IMR-90 (cell line): ENCODE measurements at regions not wholly inside any gene's neighbourhood (a gene's known extent, or its start where the extent isn't known, plus 50 kb on each side); places are given as distances from the start of the nearest gene placed in this dataset.
A peak's percentile ranks its signal among the peaks of the same experiment; 100 is the strongest.

ENCODE experiments used
- ATAC-seq: fragments of 200-7000 bp; cut with Tn5 transposase; 2 replicates; pipeline ENCODE4 v1.9.1; 2020; ENCODE audit warnings: low read depth, mild to moderate bottlenecking, moderate library complexity
- BruUV-seq: library from RNA; stranded (reverse); fragments of 400-500 nt; replicated peaks from 2 replicates; lab custom pipeline; 2021; lab: Mats Ljungman, UMichigan
- CTCF ChIA-PET: fragments of 300-600 bp; formaldehyde crosslinking; extraction: SDS; loops from one replicate; lab custom pipeline; 2021; ENCODE audit warnings: antibody characterized with exemption; lab: Yijun Ruan, JAX
- POLR2A ChIA-PET: fragments of 300-600 bp; sonication (Branson Sonifier 250); formaldehyde crosslinking; loops from one replicate; lab custom pipeline; 2022; ENCODE audit warnings: antibody characterized with exemption; ENCODE audit not compliant: unreplicated experiment; lab: Charles Lee
- DNase-seq: peaks from one replicate; pipeline ENCODE4 v3.0.0; 2013
- H2AFZ ChIP-seq: replicated peaks from 2 replicates; pipeline ENCODE3; 2013; ENCODE audit warnings: low read length, mild to moderate bottlenecking; ENCODE audit not compliant: poor library complexity
- H2AK5ac ChIP-seq: 2 replicates; pipeline ENCODE4 v1.6.1; 2013; ENCODE audit warnings: low read depth, low read length, inconsistent platforms
- H2AK9ac ChIP-seq: replicated peaks from 2 replicates; pipeline ENCODE3; 2013; ENCODE audit warnings: mild to moderate bottlenecking, low read depth, low read length, moderate library complexity; ENCODE audit not compliant: poor library complexity
- H2BK120ac ChIP-seq: 2 replicates; pipeline ENCODE4 v1.6.1; 2013; ENCODE audit warnings: low read depth, low read length, inconsistent platforms
- H2BK15ac ChIP-seq: 3 replicates; pipeline ENCODE4 v1.6.1; 2013; ENCODE audit warnings: low read depth, low read length, inconsistent platforms
- H2BK20ac ChIP-seq: 2 replicates; pipeline ENCODE4 v1.6.1; 2013; ENCODE audit warnings: low read depth, mild to moderate bottlenecking, inconsistent platforms, low read length, moderate library complexity
- H2BK5ac ChIP-seq: 2 replicates; pipeline ENCODE4 v1.6.1; 2013; ENCODE audit warnings: mild to moderate bottlenecking, low read depth, low read length, inconsistent platforms; ENCODE audit not compliant: poor library complexity, severe bottlenecking
- H3K14ac ChIP-seq: replicated peaks from 2 replicates; pipeline ENCODE4 v1.6.1; 2013; ENCODE audit warnings: low read depth, low read length, inconsistent platforms
- H3K18ac ChIP-seq: 2 replicates; pipeline ENCODE4 v1.6.1; 2013; ENCODE audit warnings: low read depth, low read length, control low read depth
- H3K23ac ChIP-seq: 2 replicates; pipeline ENCODE4 v1.6.1; 2013; ENCODE audit warnings: low read depth, low read length, inconsistent platforms
- H3K27ac ChIP-seq: 2 replicates; pipeline ENCODE4 v1.5.1; 2013; ENCODE audit warnings: mild to moderate bottlenecking, control low read depth, low read length; ENCODE audit not compliant: insufficient read depth
- H3K27me3 ChIP-seq: 2 replicates; pipeline ENCODE4 v1.6.1; 2013; ENCODE audit warnings: low read length; ENCODE audit not compliant: control insufficient read depth, insufficient read depth
- H3K36me3 ChIP-seq: 2 replicates; pipeline ENCODE4 v1.6.1; 2013; ENCODE audit warnings: low read length, mixed read lengths; ENCODE audit not compliant: control insufficient read depth, insufficient read depth
- H3K4ac ChIP-seq: 2 replicates; pipeline ENCODE4 v1.6.1; 2013; ENCODE audit warnings: low read depth, low read length, inconsistent platforms
- H3K4me1 ChIP-seq: 2 replicates; pipeline ENCODE4 v1.6.1; 2013; ENCODE audit warnings: low read length, mixed read lengths; ENCODE audit not compliant: control insufficient read depth, insufficient read depth
- H3K4me2 ChIP-seq: 2 replicates; pipeline ENCODE4 v1.6.1; 2013; ENCODE audit warnings: low read depth, mild to moderate bottlenecking, control low read depth, low read length, moderate library complexity
- H3K4me3 ChIP-seq: 2 replicates; pipeline ENCODE4 v1.5.1; 2013; ENCODE audit warnings: low read depth, mild to moderate bottlenecking, control low read depth, low read length, moderate library complexity; ENCODE audit not compliant: insufficient read depth
- H3K56ac ChIP-seq: 2 replicates; pipeline ENCODE4 v1.6.1; 2013; ENCODE audit warnings: low read length, inconsistent platforms; ENCODE audit not compliant: insufficient read depth; ENCODE audit errors: extremely low read depth
- H3K79me1 ChIP-seq, 2 experiments: 2 replicates each; pipeline ENCODE4 v1.6.1; 2013; ENCODE audit warnings: low read length in 2 of 2, inconsistent platforms in 1 of 2, low read depth in 1 of 2
- H3K9ac ChIP-seq: 2 replicates; pipeline ENCODE4 v1.6.1; 2013; ENCODE audit warnings: low read depth, low read length, control low read depth
- H3K9me1 ChIP-seq: 2 replicates; pipeline ENCODE4 v1.6.1; 2013; ENCODE audit warnings: low read length, inconsistent platforms; ENCODE audit not compliant: insufficient read depth
- H3K9me3 ChIP-seq: 2 replicates; pipeline ENCODE4 v1.6.1; 2013; ENCODE audit warnings: low read length; ENCODE audit not compliant: control insufficient read depth, insufficient read depth
- H4K20me1 ChIP-seq: 2 replicates; pipeline ENCODE4 v1.6.1; 2013; ENCODE audit warnings: low read length, inconsistent platforms; ENCODE audit not compliant: insufficient read depth
- H4K5ac ChIP-seq: 2 replicates; pipeline ENCODE4 v1.6.1; 2013; ENCODE audit warnings: mild to moderate bottlenecking, low read depth, low read length, control low read depth
- H4K8ac ChIP-seq, 2 experiments: 2 replicates each; pipeline ENCODE4 v1.6.1; 2013; ENCODE audit warnings: low read depth in 2 of 2, low read length in 2 of 2, control low read depth in 1 of 2, inconsistent platforms in 1 of 2
- H4K91ac ChIP-seq: 2 replicates; pipeline ENCODE4 v1.6.1; 2013; ENCODE audit warnings: low read depth, low read length, inconsistent platforms; ENCODE audit not compliant: insufficient read depth
- BHLHE40 ChIP-seq: fragments of 150-350 bp; IDR thresholded peaks from 2 replicates; pipeline ENCODE4 v1.6.1; 2016; ENCODE audit warnings: mild to moderate bottlenecking, low read depth, low read length
- MAFK ChIP-seq: IDR thresholded peaks from 2 replicates; pipeline ENCODE4 v1.6.1; 2012; ENCODE audit warnings: low read depth, low read length, improper control_type of control experiment
- RAD21 ChIP-seq: IDR thresholded peaks from 2 replicates; pipeline ENCODE4 v1.6.1; 2012; ENCODE audit warnings: low read length, improper control_type of control experiment
- WGBS, 2 experiments: methylation state at CpG; one replicate each; pipeline versions ENCODE4 v1.1.5 to v1.1.7; 2013; ENCODE audit warnings: missing lambda C conversion rate in 2 of 2; ENCODE audit not compliant: insufficient read length in 1 of 2; ENCODE audit errors: extremely low coverage in 2 of 2; 5-methylcytosine and 5-hydroxymethylcytosine counted together
- dilution Hi-C: fragments of 300-500 bp; cut with HindIII; formaldehyde crosslinking; loops from one replicate; pipeline ENCODE4 v1.14.3; 2018; ENCODE audit warnings: low sequenced_read_pairs; ENCODE audit not compliant: unreplicated experiment
- in situ Hi-C: fragments of 300-500 bp; cut with MboI; formaldehyde crosslinking; loops from 3 replicates; pipeline ENCODE4 v1.14.3; 2019; ENCODE audit warnings: low sequenced_read_pairs, inconsistent platforms, mixed read lengths
- intact Hi-C: fragments of 100-400 bp; cut with micrococcal nuclease; formaldehyde crosslinking; loops from 2 replicates; pipeline ENCODE4 v1.10.0; 2022
- TF ChIP-seq, protein P1 (sequence below): conservative IDR thresholded peaks from 2 replicates; pipeline ENCODE4 v1.5.1; 2012; ENCODE audit warnings: mild to moderate bottlenecking, low read depth, low read length, improper control_type of control experiment

DNA sequence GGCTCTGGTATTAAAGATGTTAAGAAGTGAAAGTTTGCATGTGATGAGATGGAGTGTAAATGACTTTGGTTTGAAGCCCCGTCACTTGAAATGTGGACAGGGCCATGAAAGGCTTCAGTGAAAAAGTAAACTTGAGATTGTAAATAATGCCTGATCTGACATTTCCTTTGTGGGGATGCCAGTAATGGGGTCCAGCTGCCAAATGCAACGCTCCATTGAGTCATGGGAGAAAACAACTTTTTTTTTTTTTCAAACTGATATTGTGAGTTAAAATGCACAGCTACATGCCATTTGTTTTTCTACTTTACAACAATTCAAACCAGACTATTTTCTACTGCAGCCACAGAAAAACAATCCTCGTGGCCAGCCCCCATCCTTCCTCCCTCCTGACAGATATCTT is 327.0 kb upstream of the TNC start:
- TF ChIP-seq RAD21 (no peak), MAFK (no peak), BHLHE40 (no peak)
- TF ChIP-seq, protein P1, sequence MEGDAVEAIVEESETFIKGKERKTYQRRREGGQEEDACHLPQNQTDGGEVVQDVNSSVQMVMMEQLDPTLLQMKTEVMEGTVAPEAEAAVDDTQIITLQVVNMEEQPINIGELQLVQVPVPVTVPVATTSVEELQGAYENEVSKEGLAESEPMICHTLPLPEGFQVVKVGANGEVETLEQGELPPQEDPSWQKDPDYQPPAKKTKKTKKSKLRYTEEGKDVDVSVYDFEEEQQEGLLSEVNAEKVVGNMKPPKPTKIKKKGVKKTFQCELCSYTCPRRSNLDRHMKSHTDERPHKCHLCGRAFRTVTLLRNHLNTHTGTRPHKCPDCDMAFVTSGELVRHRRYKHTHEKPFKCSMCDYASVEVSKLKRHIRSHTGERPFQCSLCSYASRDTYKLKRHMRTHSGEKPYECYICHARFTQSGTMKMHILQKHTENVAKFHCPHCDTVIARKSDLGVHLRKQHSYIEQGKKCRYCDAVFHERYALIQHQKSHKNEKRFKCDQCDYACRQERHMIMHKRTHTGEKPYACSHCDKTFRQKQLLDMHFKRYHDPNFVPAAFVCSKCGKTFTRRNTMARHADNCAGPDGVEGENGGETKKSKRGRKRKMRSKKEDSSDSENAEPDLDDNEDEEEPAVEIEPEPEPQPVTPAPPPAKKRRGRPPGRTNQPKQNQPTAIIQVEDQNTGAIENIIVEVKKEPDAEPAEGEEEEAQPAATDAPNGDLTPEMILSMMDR: no peak
- H4K91ac ChIP-seq: no peak overlapping the region
- peak overlapping the region; percentile 29; the same call in 1 of the 2 replicates for H3K27ac ChIP-seq
- ChIA-PET POLR2A (no interaction called here), CTCF (interaction anchor here (0.7 to 0.9 kb wide), 2 partner anchors 12 to 103 kb away, joined by 3 read pairs; no protein-coding TSS in a partner anchor)
- no peak overlapping the region for H3K14ac ChIP-seq
- no peak overlapping the region for H3K56ac ChIP-seq
- dilution Hi-C loops (no loop called here), intact Hi-C loops (no loop called here), in situ Hi-C loops (no loop called here)
- no peak overlapping the region for H3K4me3 ChIP-seq
- no peak overlapping the region for H2AFZ ChIP-seq
- no peak overlapping the region for H2AK5ac ChIP-seq
- BruUV-seq: no TSS peak
- H3K79me1 ChIP-seq: no peaks in the 10 kb centered on the region
- H3K4me1 ChIP-seq: peaks cover 5% of the 10 kb centered on the region; the same call in 1 of the 2 replicates
- H3K18ac ChIP-seq: no peak overlapping the region
- H3K4me2 ChIP-seq: peak overlapping the region; percentile 56
- H4K20me1 ChIP-seq: no peaks in the 10 kb centered on the region
- no peaks in the 10 kb centered on the region for H3K36me3 ChIP-seq
- H3K9ac ChIP-seq: no peak overlapping the region
- ATAC-seq: no peak
- H3K27me3 ChIP-seq: no peaks in the 10 kb centered on the region
- DNase-seq: no peak
- no peak overlapping the region for H2BK5ac ChIP-seq
- no peak overlapping the region for H2BK120ac ChIP-seq
- no peaks in the 10 kb centered on the region for H3K9me3 ChIP-seq
- no peak overlapping the region for H3K4ac ChIP-seq
- H2BK20ac ChIP-seq: no peak overlapping the region
- no peak overlapping the region for H2BK15ac ChIP-seq
- no peak overlapping the region for H4K8ac ChIP-seq
- WGBS, 2 experiments: 20% methylated on average over 1 of the region's 3 CpGs; no CpG with 5 or more reads in 1 of the 2 experiments
- no peak overlapping the region for H2AK9ac ChIP-seq
- no peak overlapping the region for H3K23ac ChIP-seq
- H4K5ac ChIP-seq: peak overlapping the region; percentile 54; the same call in 1 of the 2 replicates
- H3K9me1 ChIP-seq: no peaks in the 10 kb centered on the region
